Adrenal gland (tissue), 9 donors: ENCODE measurements at regions not wholly inside any gene's neighbourhood (a gene's known extent, or its start where the extent isn't known, plus 50 kb on each side); places are given as distances from the start of the nearest gene placed in this dataset.

Experiments used
- DNase-seq, 7 donors: peaks; one replicate each; pipeline ENCODE4 v3.0.0-alpha.2; 2019 to 2020
- H3K27ac ChIP-seq, 5 donors: fragments of 200-600 bp; sonication (generic) in 4 of 5; 1 replicate in 3 of 5; 2 replicates in 2 of 5; pipeline versions ENCODE4 v1.5.1 to v1.8.0; 2016 to 2020; ENCODE audit warnings: mild to moderate bottlenecking in 1 of 5
- H3K27me3 ChIP-seq: fragments of 200-600 bp; 2 replicates; pipeline ENCODE4 v1.8.0; 2021
- H3K36me3 ChIP-seq, 2 donors: fragments of 200-600 bp; replicated peaks in 1 of 2; 1 replicate in 1 of 2; 2 replicates in 1 of 2; pipeline versions ENCODE4 v1.5.1 to v1.8.0; 2018 to 2022
- H3K4me1 ChIP-seq, 2 donors: fragments of 200-600 bp; replicated peaks in 1 of 2; 1 replicate in 1 of 2; 2 replicates in 1 of 2; pipeline versions ENCODE4 v1.5.1 to v1.8.0; 2018 to 2021
- H3K4me3 ChIP-seq, 4 donors: fragments of 200-600 bp; sonication (generic) in 3 of 4; one replicate each; pipeline ENCODE4 v1.5.1; 2016 to 2018
- H3K9me3 ChIP-seq, 3 donors: fragments of 200-600 bp; sonication (generic) in 1 of 3; replicated peaks in 1 of 3; 1 replicate in 2 of 3; 2 replicates in 1 of 3; pipeline versions ENCODE4 v1.5.1 to v1.8.0; 2016 to 2021
- CTCF ChIP-seq, 6 experiments: fragments of 450-650 bp in 4 of 6; fragments of 200-600 bp in 2 of 6; sonication (generic) in 1 of 6; IDR thresholded peaks; 1 replicate in 5 of 6; 2 replicates in 1 of 6; pipeline versions ENCODE4 v1.5.1 to v1.8.0; 2016 to 2021; ENCODE audit warnings: antibody characterized with exemption in 6 of 6, mild to moderate bottlenecking in 2 of 6, moderate library complexity in 1 of 6
- POLR2A ChIP-seq, 2 donors: fragments of 450-650 bp; IDR thresholded peaks; one replicate each; pipeline ENCODE4 v1.6.1; 2017; ENCODE audit warnings: antibody characterized with exemption in 2 of 2, mild to moderate bottlenecking in 2 of 2, moderate library complexity in 1 of 2
- WGBS, 4 donors: extraction: QIAGEN DNeasy Blood & Tissue Kit in 2 of 4; methylation state at CpG; one replicate each; pipeline versions ENCODE4 v1.1.5 to v1.1.7; 2013 to 2017; 5-methylcytosine and 5-hydroxymethylcytosine counted together
- intact Hi-C, 2 donors: fragments of 100-400 bp; cut with DNase I; formaldehyde crosslinking; loops; one replicate each; pipeline versions ENCODE4 v1.14.1 to v1.15.0; 2022 to 2023
- donor health status: healthy with polysubstance abuse.
- donor health status: Bipolar disorder and iron deficiency.
- donor health status: DM: yes; HTN: yes; CAD: no.
- donor health status: DM: no; HTN: no; CAD: no.
- donor health status: DM: no; HTN: no; CAD: no.

GRCh38 chr12:28604240-28604639 is 414.0 kb downstream of the CCDC91 start:
- Histone ChIP-seq H3K27me3 (no peaks in the 10 kb centered on the region), H3K4me3 (no peak overlapping the region), H3K36me3 (no peaks in the 10 kb centered on the region), H3K4me1 (no peaks in the 10 kb centered on the region), H3K9me3 (no peaks in the 10 kb centered on the region), H3K27ac (no peak overlapping the region)
- TF ChIP-seq POLR2A (IDR thresholded peaks at IDR 0.05) = no peak
- TF ChIP-seq CTCF (IDR thresholded peaks at IDR 0.05) = no peak
- intact Hi-C loops = no loop called here
- 63 to 78% (median 70%) methylated on average over 1 of the region's 1 CpG for WGBS, 4 donors
- DNase-seq = no peak

DNA sequence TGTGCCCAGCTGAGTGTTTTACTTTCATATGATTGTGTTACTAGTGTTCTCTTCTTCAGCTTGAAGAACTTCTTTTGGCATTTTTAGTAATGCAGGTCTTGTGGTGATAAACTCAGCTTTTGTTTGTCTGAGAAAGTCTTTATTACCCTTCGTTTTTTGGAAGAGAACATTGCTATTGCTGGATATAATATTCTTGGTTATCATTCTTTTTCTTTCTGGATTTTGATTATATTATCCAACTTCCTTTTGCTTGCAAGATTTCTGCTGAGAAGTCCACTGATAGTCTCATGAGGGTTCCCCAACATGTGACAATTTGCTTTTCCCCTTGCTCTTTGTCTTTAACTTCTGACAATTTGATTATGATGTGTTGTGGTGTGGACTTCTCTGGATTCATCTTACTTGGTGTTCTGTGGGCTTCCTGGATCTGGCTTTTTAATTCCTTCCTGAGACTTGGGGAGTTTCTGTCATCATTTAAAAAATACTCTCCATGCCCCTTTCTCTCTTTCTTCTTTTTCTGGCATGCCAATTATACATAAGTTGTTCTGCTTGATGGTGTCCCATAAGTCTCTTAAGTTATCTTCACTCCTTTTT is 416.8 kb downstream of the CCDC91 start:
- no peaks in the 10 kb centered on the region for H3K36me3 ChIP-seq
- DNase-seq = no peak
- H3K27ac ChIP-seq = no peak overlapping the region
- H3K4me1 ChIP-seq = no peaks in the 10 kb centered on the region
- intact Hi-C loops = no loop called here
- H3K9me3 ChIP-seq = no peaks in the 10 kb centered on the region
- 48 to 67% (median 53%) methylated on average over 1 of the region's 1 CpG for WGBS, 4 donors
- H3K27me3 ChIP-seq = no peaks in the 10 kb centered on the region
- no peak overlapping the region for H3K4me3 ChIP-seq
- TF ChIP-seq POLR2A (IDR thresholded peaks at IDR 0.05) = no peak
- TF ChIP-seq CTCF (IDR thresholded peaks at IDR 0.05) = no peak

DNA sequence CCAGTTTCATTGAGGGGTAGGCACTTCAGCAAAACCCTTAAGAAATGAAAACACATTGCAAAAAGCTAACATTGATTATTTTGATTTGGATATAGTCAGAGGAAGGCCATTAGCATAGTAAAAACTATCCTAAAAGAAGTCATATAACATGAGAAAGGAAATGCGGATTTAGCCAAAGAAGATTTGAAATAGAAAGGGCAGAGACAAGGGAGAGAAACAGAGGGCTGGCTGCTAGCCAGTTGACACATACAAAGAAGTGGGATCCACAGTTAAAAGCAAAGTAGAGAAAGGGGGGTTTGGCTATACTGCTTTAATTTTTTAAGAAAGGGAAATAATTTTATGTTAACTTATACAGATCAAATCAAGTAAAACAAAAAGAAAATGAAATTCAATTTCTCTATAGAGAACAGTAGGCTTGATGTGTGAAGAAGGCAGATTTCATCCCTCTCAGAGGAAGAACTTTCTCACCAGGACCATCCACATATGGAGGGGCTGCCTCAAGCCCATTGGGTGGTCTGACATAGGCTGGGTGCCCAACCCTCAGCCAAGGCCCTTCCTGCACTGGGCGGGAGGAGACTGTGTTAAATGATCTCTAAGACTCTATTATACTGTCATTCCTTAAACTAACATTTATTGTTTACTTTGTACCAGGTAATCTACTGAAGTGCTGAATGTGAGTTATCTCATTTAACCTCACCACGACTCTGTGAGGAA is 420.3 kb downstream of the CCDC91 start:
- TF ChIP-seq CTCF (IDR thresholded peaks at IDR 0.05) (no peak), POLR2A (IDR thresholded peaks at IDR 0.05) (no peak)
- no peak overlapping the region for H3K4me3 ChIP-seq
- intact Hi-C loops = no loop called here
- H3K36me3 ChIP-seq = no peaks in the 10 kb centered on the region
- H3K4me1 ChIP-seq = no peaks in the 10 kb centered on the region
- WGBS, 4 donors = 50 to 60% (median 53%) methylated on average over 3 of the region's 3 CpGs
- H3K9me3 ChIP-seq = no peaks in the 10 kb centered on the region
- H3K27ac ChIP-seq = no peak overlapping the region
- H3K27me3 ChIP-seq = no peaks in the 10 kb centered on the region
- DNase-seq = no peak

GRCh38 chr12:28611115-28611435 is 420.8 kb downstream of the CCDC91 start:
- no peak for DNase-seq
- H3K4me1 ChIP-seq = no peaks in the 10 kb centered on the region
- no peaks in the 10 kb centered on the region for H3K9me3 ChIP-seq
- no peak for TF ChIP-seq CTCF (IDR thresholded peaks at IDR 0.05)
- TF ChIP-seq POLR2A (IDR thresholded peaks at IDR 0.05) = no peak
- intact Hi-C loops = no loop called here
- no peaks in the 10 kb centered on the region for H3K27me3 ChIP-seq
- H3K36me3 ChIP-seq = no peaks in the 10 kb centered on the region
- H3K4me3 ChIP-seq = no peak overlapping the region
- H3K27ac ChIP-seq = no peak overlapping the region
